ENCODE measurements at regions not wholly inside any gene's neighbourhood (a gene's known extent, or its start where the extent isn't known, plus 50 kb on each side); places are given as distances from the start of the nearest gene placed in this dataset.
"Not testable (repeated sequence)": the region's sequence is repeated elsewhere in the genome, so short reads cannot be mapped to it uniquely, and the experiment has no call there.

DNA sequence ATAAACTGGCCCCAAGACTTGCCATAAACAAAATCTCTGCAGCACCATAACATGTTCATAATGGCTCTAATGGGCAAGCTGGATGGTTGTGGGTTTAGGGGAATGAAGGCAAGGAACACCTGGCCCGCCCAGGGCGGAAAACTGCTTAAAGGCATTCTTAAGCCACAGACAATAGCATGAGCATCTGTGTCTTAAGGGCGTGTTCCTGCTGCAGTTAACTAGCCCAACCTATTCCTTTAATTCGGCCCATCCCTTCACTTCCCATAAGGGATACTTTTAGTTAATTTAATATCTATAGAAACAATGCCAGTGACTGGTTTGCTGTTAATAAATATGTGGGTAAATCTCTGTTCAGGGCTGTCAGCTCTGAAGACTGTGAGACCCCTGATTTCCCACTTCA, 97.7 kb downstream of the NDUFA12 start:
- TF ChIP-seq, protein P1, sequence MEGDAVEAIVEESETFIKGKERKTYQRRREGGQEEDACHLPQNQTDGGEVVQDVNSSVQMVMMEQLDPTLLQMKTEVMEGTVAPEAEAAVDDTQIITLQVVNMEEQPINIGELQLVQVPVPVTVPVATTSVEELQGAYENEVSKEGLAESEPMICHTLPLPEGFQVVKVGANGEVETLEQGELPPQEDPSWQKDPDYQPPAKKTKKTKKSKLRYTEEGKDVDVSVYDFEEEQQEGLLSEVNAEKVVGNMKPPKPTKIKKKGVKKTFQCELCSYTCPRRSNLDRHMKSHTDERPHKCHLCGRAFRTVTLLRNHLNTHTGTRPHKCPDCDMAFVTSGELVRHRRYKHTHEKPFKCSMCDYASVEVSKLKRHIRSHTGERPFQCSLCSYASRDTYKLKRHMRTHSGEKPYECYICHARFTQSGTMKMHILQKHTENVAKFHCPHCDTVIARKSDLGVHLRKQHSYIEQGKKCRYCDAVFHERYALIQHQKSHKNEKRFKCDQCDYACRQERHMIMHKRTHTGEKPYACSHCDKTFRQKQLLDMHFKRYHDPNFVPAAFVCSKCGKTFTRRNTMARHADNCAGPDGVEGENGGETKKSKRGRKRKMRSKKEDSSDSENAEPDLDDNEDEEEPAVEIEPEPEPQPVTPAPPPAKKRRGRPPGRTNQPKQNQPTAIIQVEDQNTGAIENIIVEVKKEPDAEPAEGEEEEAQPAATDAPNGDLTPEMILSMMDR (IDR thresholded peaks at IDR 0.05): not testable (repeated sequence)
- not testable (repeated sequence) for TF ChIP-seq EZH2, EZH2phosphoT487 (IDR thresholded peaks at IDR 0.05)
